OCI-LY3 (cell line): ENCODE measurements at regions not wholly inside any gene's neighbourhood (a gene's known extent, or its start where the extent isn't known, plus 50 kb on each side); places are given as distances from the start of the nearest gene placed in this dataset.

ENCODE experiments used
- H2AFZ ChIP-seq: fragments of 200-600, 300-600 bp; shearing (Covaris generic); 2 replicates; pipeline ENCODE4 v1.6.0; 2014; ENCODE audit warnings: antibody characterized with exemption, low read depth, low read length
- H3K27ac ChIP-seq: fragments of 200-600, 300-600 bp; sonication (generic); 2 replicates; pipeline ENCODE4 v1.5.1; 2014; ENCODE audit warnings: mild to moderate bottlenecking, low read length, moderate library complexity, mixed read lengths
- H3K27me3 ChIP-seq: fragments of 200-600, 300-600 bp; sonication (generic); 2 replicates; pipeline ENCODE4 v1.6.1; 2014; ENCODE audit warnings: low read depth, low read length, mixed read lengths
- H3K36me3 ChIP-seq: fragments of 200-600, 300-600 bp; sonication (generic); replicated peaks from 2 replicates; pipeline ENCODE3; 2014; ENCODE audit warnings: low read depth, low read length, mixed read lengths
- H3K4me1 ChIP-seq: fragments of 300-600, 200-600 bp; sonication (generic); 2 replicates; pipeline ENCODE4 v1.6.1; 2014; ENCODE audit warnings: low read length, mixed read lengths
- H3K4me2 ChIP-seq: fragments of 200-600, 300-600 bp; sonication (generic); 2 replicates; pipeline ENCODE4 v1.6.1; 2014; ENCODE audit warnings: low read length, mixed read lengths
- H3K4me3 ChIP-seq: fragments of 300-600, 200-600 bp; sonication (generic); 2 replicates; pipeline ENCODE4 v1.5.1; 2014; ENCODE audit warnings: antibody characterized with exemption, mild to moderate bottlenecking, low read length, moderate library complexity
- H3K79me2 ChIP-seq: fragments of 300-600, 200-600 bp; shearing (Covaris generic); 2 replicates; pipeline ENCODE4 v1.6.1; 2014; ENCODE audit warnings: mild to moderate bottlenecking, low read length, mixed read lengths
- H3K9ac ChIP-seq: fragments of 300-600, 200-600 bp; shearing (Covaris generic); 2 replicates; pipeline ENCODE4 v1.6.0; 2014; ENCODE audit warnings: mild to moderate bottlenecking, low read length, moderate library complexity
- H3K9me3 ChIP-seq: fragments of 200-600, 300-600 bp; shearing (Covaris generic); 2 replicates; pipeline ENCODE4 v1.6.1; 2014; ENCODE audit warnings: low read length, mixed read lengths; ENCODE audit not compliant: insufficient read depth
- H4K20me1 ChIP-seq: fragments of 200-600, 300-600 bp; sonication (generic); 2 replicates; pipeline ENCODE4 v1.6.1; 2016; ENCODE audit warnings: low read length, mixed read lengths; ENCODE audit not compliant: insufficient read depth
- CTCF ChIP-seq: fragments of 200-600, 300-600 bp; sonication (generic); IDR thresholded peaks from 2 replicates; pipeline ENCODE4 v1.5.1; 2014; ENCODE audit warnings: antibody characterized with exemption, low read length, low read depth
- EZH2phosphoT487 ChIP-seq: fragments of 200-600 bp; shearing (Covaris generic); IDR thresholded peaks from 2 replicates; pipeline ENCODE4 v1.6.1; 2018; ENCODE audit warnings: antibody characterized with exemption, mixed run types, low read depth

GRCh38 chr15:94033683-94034020 lies 197.7 kb upstream of the MCTP2 start:
- no peak overlapping the region for H3K9ac ChIP-seq
- H3K4me1 ChIP-seq, result no peaks in the 10 kb centered on the region
- no peak overlapping the region for H2AFZ ChIP-seq
- H3K27ac ChIP-seq, result no peak overlapping the region
- H4K20me1 ChIP-seq, result no peaks in the 10 kb centered on the region
- no peaks in the 10 kb centered on the region for H3K9me3 ChIP-seq
- no peak overlapping the region for H3K4me2 ChIP-seq
- H3K36me3 ChIP-seq, result no peaks in the 10 kb centered on the region
- H3K79me2 ChIP-seq, result no peaks in the 10 kb centered on the region
- 0 out of 2 replicates have a peak, but pooled peaks cover 11% of the 10 kb centered on the region for H3K27me3 ChIP-seq
- TF ChIP-seq CTCF (no peak), EZH2phosphoT487 (no peak)
- no peak overlapping the region for H3K4me3 ChIP-seq

- Histone ChIP-seq H3K36me3 (no peaks in the 10 kb centered on the region), H3K9ac (no peak overlapping the region), H3K4me1 (no peaks in the 10 kb centered on the region), H3K27ac (no peak overlapping the region), H3K27me3 (0 out of 2 replicates have a peak, but pooled peaks cover 11% of the 10 kb centered on the region), H3K79me2 (no peaks in the 10 kb centered on the region), H2AFZ (no peak overlapping the region), H3K9me3 (no peaks in the 10 kb centered on the region), H4K20me1 (no peaks in the 10 kb centered on the region), H3K4me2 (no peak overlapping the region), H3K4me3 (no peak overlapping the region)
- TF ChIP-seq CTCF (no peak), EZH2phosphoT487 (no peak)
These were observed 198.2 kb upstream of the MCTP2 start for GRCh38 chr15:94033014-94033682.

- no peak overlapping the region for H3K4me3 ChIP-seq
- no peaks in the 10 kb centered on the region for H3K36me3 ChIP-seq
- H3K4me2 ChIP-seq, result no peak overlapping the region
- TF ChIP-seq EZH2phosphoT487 (no peak), CTCF (no peak)
- H3K4me1 ChIP-seq, result no peaks in the 10 kb centered on the region
- H3K27ac ChIP-seq, result no peak overlapping the region
- H3K9me3 ChIP-seq, result no peaks in the 10 kb centered on the region
- no peaks in the 10 kb centered on the region for H4K20me1 ChIP-seq
- H2AFZ ChIP-seq, result no peak overlapping the region
- 0 out of 2 replicates have a peak, but pooled peaks cover 11% of the 10 kb centered on the region for H3K27me3 ChIP-seq
- no peaks in the 10 kb centered on the region for H3K79me2 ChIP-seq
- H3K9ac ChIP-seq, result no peak overlapping the region
These were observed 198.8 kb upstream of the MCTP2 start for GRCh38 chr15:94032571-94032970.

GRCh38 chr15:94031072-94031471 lies 200.3 kb upstream of the MCTP2 start:
- Histone ChIP-seq H3K79me2 (no peaks in the 10 kb centered on the region), H3K9ac (no peak overlapping the region), H3K36me3 (no peaks in the 10 kb centered on the region), H2AFZ (no peak overlapping the region), H4K20me1 (no peaks in the 10 kb centered on the region), H3K27ac (no peak overlapping the region), H3K4me1 (no peaks in the 10 kb centered on the region), H3K27me3 (0 out of 2 replicates have a peak, but pooled peaks cover 11% of the 10 kb centered on the region), H3K4me3 (no peak overlapping the region), H3K4me2 (no peak overlapping the region), H3K9me3 (no peaks in the 10 kb centered on the region)
- no peak for TF ChIP-seq EZH2phosphoT487
- TF ChIP-seq CTCF, result no peak
